Karpas-422 (cell line): ENCODE measurements at regions not wholly inside any gene's neighbourhood (a gene's known extent, or its start where the extent isn't known, plus 50 kb on each side); places are given as distances from the start of the nearest gene placed in this dataset.

Experiments used
- DNase-seq: peaks from one replicate; pipeline ENCODE4 v3.0.0-alpha.2; 2015
- H2AFZ ChIP-seq: fragments of 200-600 bp; sonication (generic); 2 replicates; pipeline ENCODE4 v1.6.1; 2014; ENCODE audit warnings: antibody characterized with exemption, low read length, mixed read lengths
- H3K27ac ChIP-seq: fragments of 200-600 bp; sonication (generic); 2 replicates; pipeline ENCODE4 v1.5.1; 2014; ENCODE audit warnings: mild to moderate bottlenecking, low read length, moderate library complexity
- H3K27me3 ChIP-seq: fragments of 200-600 bp; sonication (generic); 2 replicates; pipeline ENCODE4 v1.6.1; 2014; ENCODE audit warnings: low read length, mixed read lengths
- H3K36me3 ChIP-seq: fragments of 200-600 bp; sonication (generic); 2 replicates; pipeline ENCODE4 v1.6.1; 2014; ENCODE audit warnings: low read length, mixed read lengths; ENCODE audit not compliant: insufficient read depth
- H3K4me1 ChIP-seq: fragments of 200-600 bp; sonication (generic); 2 replicates; pipeline ENCODE4 v1.6.1; 2014; ENCODE audit warnings: mild to moderate bottlenecking, low read length, mixed read lengths
- H3K4me2 ChIP-seq: fragments of 200-600 bp; sonication (generic); 2 replicates; pipeline ENCODE4 v1.6.1; 2014; ENCODE audit warnings: low read length, low read depth, mild to moderate bottlenecking; ENCODE audit not compliant: poor library complexity, severe bottlenecking
- H3K4me3 ChIP-seq: fragments of 200-600 bp; sonication (generic); 2 replicates; pipeline ENCODE4 v1.5.1; 2014; ENCODE audit warnings: mild to moderate bottlenecking, antibody characterized with exemption, low read length, mixed read lengths
- H3K79me2 ChIP-seq: fragments of 200-600 bp; sonication (generic); 2 replicates; pipeline ENCODE4 v1.6.1; 2014; ENCODE audit warnings: mild to moderate bottlenecking, low read length, mixed read lengths
- H3K9ac ChIP-seq: fragments of 200-600 bp; sonication (generic); 2 replicates; pipeline ENCODE4 v1.6.0; 2014; ENCODE audit warnings: low read length
- H3K9me2 ChIP-seq: fragments of 200-600 bp; sonication (generic), shearing (Covaris generic); replicated peaks from 2 replicates; pipeline ENCODE4 v1.6.0; 2014; ENCODE audit warnings: mild to moderate bottlenecking, low read length, moderate library complexity; ENCODE audit not compliant: insufficient read depth
- H3K9me3 ChIP-seq: fragments of 300-700, 200-600 bp; sonication (generic); 2 replicates; pipeline ENCODE4 v1.6.1; 2014; ENCODE audit warnings: low read length, mixed read lengths
- H4K20me1 ChIP-seq: fragments of 200-600 bp; sonication (generic); 2 replicates; pipeline ENCODE4 v1.6.1; 2014; ENCODE audit warnings: mild to moderate bottlenecking, antibody characterized with exemption, low read length, low read depth; ENCODE audit not compliant: insufficient read depth

DNA sequence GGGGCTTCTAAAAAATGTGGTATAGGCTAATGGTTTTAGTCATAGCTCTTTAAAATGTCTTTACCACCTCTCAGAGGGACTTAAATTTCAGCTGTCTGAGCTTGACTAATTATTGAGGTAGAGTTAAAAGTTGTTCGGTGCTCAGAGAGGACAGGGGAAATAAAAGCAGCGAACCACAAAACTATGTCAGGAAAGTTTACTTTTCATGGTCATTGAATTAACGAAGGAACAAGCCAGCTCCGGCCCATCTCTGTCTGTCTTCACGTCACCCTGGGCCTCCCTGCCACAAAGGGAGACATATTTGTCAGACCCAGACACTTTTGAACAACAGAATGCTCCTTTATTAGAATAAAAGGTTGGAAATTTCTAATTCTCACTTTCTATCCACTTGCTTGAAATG is 98.8 kb upstream of the EFNA5 start:
- Histone ChIP-seq H3K27me3 (no peaks in the 10 kb centered on the region; the same call in 1 of the 2 replicates), H3K4me2 (no peak overlapping the region), H3K36me3 (no peaks in the 10 kb centered on the region), H4K20me1 (no peaks in the 10 kb centered on the region), H2AFZ (no peak overlapping the region), H3K4me1 (no peaks in the 10 kb centered on the region), H3K27ac (no peak overlapping the region), H3K9me3 (no peaks in the 10 kb centered on the region), H3K9ac (no peak overlapping the region), H3K4me3 (no peak overlapping the region), H3K79me2 (no peaks in the 10 kb centered on the region), H3K9me2 (no peaks in the 10 kb centered on the region)
- no peak for DNase-seq

DNA sequence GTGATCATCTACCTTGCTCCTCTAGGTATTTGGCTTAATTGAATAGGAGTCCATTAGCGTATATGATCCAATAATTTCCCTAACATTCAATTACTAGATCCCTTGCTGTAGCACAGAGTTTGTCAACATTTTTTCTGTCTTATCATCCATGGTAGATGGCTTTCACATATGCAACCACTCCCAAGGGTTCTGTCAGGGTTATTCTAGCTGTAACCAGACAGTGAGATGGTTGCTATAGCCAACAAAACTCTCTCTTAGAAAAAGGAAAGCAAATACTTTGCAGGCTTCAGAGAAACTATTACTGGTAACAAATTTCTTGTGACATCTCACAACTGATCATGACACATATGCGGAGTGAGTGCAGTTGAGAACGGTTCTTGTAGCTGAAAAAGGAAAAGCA is 96.2 kb upstream of the EFNA5 start:
- Histone ChIP-seq H3K27me3 (no peaks in the 10 kb centered on the region; the same call in 1 of the 2 replicates), H3K4me1 (no peaks in the 10 kb centered on the region), H3K27ac (no peak overlapping the region), H3K36me3 (no peaks in the 10 kb centered on the region), H3K4me3 (no peak overlapping the region), H3K9me3 (no peaks in the 10 kb centered on the region), H4K20me1 (no peaks in the 10 kb centered on the region), H3K9ac (no peak overlapping the region), H3K4me2 (no peak overlapping the region), H3K79me2 (no peaks in the 10 kb centered on the region), H2AFZ (no peak overlapping the region), H3K9me2 (no peaks in the 10 kb centered on the region)
- DNase-seq: no peak

DNA sequence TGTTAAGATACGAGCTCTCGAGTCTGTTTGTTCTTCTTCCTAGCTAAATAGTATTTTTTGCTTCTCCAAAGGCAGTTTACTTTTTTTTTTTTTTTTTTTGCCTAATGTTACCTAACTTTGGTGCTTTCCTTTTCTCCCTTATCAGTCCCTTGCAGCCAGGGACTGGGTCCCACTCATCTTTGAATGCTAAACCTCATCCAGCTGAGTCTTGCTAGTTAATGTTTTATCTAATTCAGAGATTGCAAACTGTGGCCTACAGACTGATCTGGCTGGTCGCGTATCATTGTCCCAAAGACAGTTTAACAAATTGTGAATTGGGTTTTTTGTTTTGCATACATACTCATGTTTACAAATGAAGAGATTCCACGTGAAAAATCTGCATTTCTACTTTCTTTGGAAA is 95.7 kb upstream of the EFNA5 start:
- DNase-seq: no peak
- H3K27me3 ChIP-seq: no peaks in the 10 kb centered on the region; the same call in 1 of the 2 replicates
- H3K4me1 ChIP-seq: no peaks in the 10 kb centered on the region
- no peaks in the 10 kb centered on the region for H3K9me3 ChIP-seq
- H3K27ac ChIP-seq: no peak overlapping the region
- H4K20me1 ChIP-seq: no peaks in the 10 kb centered on the region
- no peaks in the 10 kb centered on the region for H3K36me3 ChIP-seq
- H3K4me2 ChIP-seq: no peak overlapping the region
- H3K4me3 ChIP-seq: no peak overlapping the region
- no peak overlapping the region for H3K9ac ChIP-seq
- no peak overlapping the region for H2AFZ ChIP-seq
- H3K79me2 ChIP-seq: no peaks in the 10 kb centered on the region
- H3K9me2 ChIP-seq: no peaks in the 10 kb centered on the region

DNA sequence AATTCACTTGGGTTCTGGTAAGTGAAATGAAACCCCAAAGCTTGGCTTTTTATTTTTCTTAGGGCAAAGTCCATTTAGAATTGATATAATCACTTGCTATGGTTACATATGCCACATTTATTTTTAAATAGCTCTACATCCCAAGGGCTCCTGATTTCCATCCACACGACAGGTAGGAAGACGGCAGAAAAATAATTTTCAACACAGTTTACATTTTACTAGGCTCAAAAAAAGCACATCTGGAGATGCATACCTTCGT is 95.0 kb upstream of the EFNA5 start:
- H3K9me3 ChIP-seq: no peaks in the 10 kb centered on the region
- no peak overlapping the region for H3K4me3 ChIP-seq
- H3K4me1 ChIP-seq: no peaks in the 10 kb centered on the region
- H3K79me2 ChIP-seq: no peaks in the 10 kb centered on the region
- H3K9me2 ChIP-seq: no peaks in the 10 kb centered on the region
- no peak for DNase-seq
- no peak overlapping the region for H3K9ac ChIP-seq
- no peak overlapping the region for H2AFZ ChIP-seq
- H4K20me1 ChIP-seq: no peaks in the 10 kb centered on the region
- H3K27me3 ChIP-seq: no peaks in the 10 kb centered on the region; the same call in 1 of the 2 replicates
- no peak overlapping the region for H3K27ac ChIP-seq
- H3K4me2 ChIP-seq: no peak overlapping the region
- H3K36me3 ChIP-seq: no peaks in the 10 kb centered on the region

DNA sequence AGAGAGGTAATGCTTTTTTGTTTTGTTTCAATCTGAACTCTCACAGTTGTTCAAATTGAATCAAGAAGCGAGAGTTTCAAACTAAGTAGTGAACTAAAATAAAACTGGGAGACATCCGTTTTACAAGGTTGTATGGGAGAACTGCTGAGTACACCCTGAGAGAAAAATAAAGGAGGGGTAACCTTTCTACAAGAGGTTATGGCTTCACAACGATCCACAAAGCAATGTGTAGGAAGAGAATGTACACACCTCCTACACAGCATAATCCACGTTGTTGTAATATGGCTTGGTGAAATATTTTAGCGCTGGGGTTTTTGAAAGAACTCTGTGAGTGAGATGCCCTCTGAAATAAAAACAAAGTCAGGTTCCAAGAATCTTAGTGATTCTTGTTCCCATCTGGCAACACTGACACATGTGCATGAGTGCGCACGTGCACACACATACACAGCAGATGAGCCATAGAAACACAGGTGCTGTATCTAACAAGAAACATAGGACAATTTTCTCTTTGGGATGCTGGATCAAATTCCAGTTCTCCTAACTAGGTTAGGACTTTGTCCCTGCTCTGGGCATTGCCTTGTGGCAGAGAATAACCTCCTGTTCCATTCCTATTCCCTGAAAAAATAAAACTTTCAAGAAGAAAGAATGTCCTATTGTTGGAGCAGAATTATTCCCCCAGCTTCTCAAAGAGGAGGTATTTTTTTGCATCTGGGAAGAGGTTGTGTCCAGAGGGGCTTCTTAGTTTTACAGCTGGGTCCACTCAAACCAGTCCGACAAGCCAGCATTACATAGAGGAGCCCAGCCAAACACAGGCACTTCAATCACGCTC is 94.5 kb upstream of the EFNA5 start:
- H3K9me2 ChIP-seq: no peaks in the 10 kb centered on the region
- no peak overlapping the region for H2AFZ ChIP-seq
- no peak overlapping the region for H3K9ac ChIP-seq
- no peak overlapping the region for H3K4me2 ChIP-seq
- DNase-seq: no peak
- no peaks in the 10 kb centered on the region for H3K36me3 ChIP-seq
- no peaks in the 10 kb centered on the region for H3K79me2 ChIP-seq
- no peak overlapping the region for H3K27ac ChIP-seq
- H3K4me1 ChIP-seq: no peaks in the 10 kb centered on the region
- H4K20me1 ChIP-seq: no peaks in the 10 kb centered on the region
- no peaks in the 10 kb centered on the region; the same call in 1 of the 2 replicates for H3K27me3 ChIP-seq
- no peaks in the 10 kb centered on the region for H3K9me3 ChIP-seq
- no peak overlapping the region for H3K4me3 ChIP-seq

DNA sequence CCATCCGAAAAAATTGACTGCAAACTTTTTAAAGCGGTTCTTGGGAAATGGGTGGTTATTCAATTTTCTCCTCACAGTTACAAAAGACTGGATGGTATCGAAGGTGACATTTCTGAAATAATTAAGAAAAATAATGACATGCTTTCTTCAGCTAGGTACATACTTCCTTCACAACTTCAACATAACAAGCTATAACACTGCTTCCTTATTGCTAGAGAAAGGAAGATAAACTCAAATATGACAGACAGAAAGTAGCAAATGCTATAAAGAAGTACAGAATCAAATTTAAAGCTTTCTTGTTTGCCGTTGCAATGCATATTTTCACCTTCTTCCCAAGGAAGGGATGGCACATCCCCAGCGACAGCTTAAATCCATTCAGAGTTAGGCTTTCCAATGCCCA is 93.5 kb upstream of the EFNA5 start:
- no peaks in the 10 kb centered on the region for H4K20me1 ChIP-seq
- H3K4me3 ChIP-seq: no peak overlapping the region
- H3K36me3 ChIP-seq: no peaks in the 10 kb centered on the region
- no peaks in the 10 kb centered on the region for H3K4me1 ChIP-seq
- no peaks in the 10 kb centered on the region; the same call in 1 of the 2 replicates for H3K27me3 ChIP-seq
- no peaks in the 10 kb centered on the region for H3K9me3 ChIP-seq
- H3K9ac ChIP-seq: no peak overlapping the region
- H3K27ac ChIP-seq: no peak overlapping the region
- no peaks in the 10 kb centered on the region for H3K9me2 ChIP-seq
- H3K79me2 ChIP-seq: no peaks in the 10 kb centered on the region
- H2AFZ ChIP-seq: no peak overlapping the region
- DNase-seq: no peak
- no peak overlapping the region for H3K4me2 ChIP-seq

DNA sequence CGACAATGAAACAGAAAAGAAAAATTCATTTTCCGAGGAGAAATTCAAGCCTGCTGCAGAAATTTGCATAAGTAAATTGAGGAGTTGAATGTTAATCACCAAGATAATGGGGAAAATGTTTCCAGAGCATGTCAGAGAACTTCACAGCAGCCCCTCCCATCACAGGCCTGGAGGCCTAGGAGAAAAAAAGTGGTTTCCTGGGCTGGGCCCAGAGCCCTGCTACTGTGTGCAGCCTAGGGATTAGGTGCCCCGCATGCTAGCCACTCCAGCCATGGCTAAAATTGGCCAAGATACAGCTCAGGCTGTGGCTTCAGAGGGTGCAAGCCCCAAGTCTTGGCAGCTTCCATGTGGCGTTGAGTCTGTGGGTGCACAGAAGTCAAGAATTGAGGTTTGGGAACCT is 82.7 kb upstream of the EFNA5 start:
- Histone ChIP-seq H4K20me1 (no peaks in the 10 kb centered on the region), H3K36me3 (no peaks in the 10 kb centered on the region), H3K79me2 (no peaks in the 10 kb centered on the region), H3K9me3 (no peaks in the 10 kb centered on the region), H3K9ac (no peak overlapping the region), H3K9me2 (no peaks in the 10 kb centered on the region), H3K27me3 (no peaks in the 10 kb centered on the region), H3K4me1 (no peaks in the 10 kb centered on the region), H3K4me2 (no peak overlapping the region), H3K27ac (no peak overlapping the region), H3K4me3 (no peak overlapping the region), H2AFZ (no peak overlapping the region)
- DNase-seq: no peak

DNA sequence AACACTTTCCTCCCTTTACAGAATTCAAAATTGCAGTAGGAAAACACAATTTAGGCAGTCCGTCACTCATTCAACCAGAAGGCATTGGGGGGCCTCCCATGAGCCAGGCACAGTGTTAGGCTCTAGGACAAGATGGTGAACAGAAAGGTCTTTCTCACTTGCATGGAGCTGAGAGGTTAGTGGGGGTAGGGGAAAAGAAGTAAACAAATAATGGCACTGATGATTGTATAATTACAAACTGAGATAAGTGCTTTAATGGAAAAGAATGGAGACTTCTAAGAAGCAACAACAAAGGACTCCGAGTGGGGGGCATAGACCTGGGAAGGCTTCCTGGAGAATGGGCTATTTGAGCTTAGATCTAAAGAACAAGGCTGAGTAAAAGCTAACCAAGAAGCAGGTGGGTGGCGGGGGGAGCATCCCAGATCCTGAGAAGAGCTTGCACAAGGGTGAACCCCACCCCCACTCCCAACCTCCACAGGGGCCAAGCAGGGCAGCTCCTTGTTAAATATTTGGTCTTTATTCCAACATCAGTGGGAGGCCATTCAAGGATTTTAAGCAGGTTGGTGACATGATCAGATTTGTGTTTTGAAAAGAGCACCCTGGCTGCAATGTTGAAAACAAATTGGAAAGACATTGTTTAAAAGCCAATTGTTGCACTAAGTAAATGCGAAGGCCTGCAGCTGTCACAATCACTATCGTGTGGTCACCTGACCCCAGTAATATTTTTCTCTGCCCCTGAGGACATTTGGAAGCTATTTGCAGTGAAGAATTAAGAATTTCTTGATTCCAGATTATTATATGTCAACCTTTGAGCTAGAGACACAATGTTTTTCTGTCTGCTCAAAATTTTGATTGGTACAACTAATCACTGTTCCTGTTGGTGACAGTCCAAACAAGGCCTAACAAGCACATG is 73.9 kb upstream of the EFNA5 start:
- H4K20me1 ChIP-seq: no peaks in the 10 kb centered on the region
- H3K9me3 ChIP-seq: no peaks in the 10 kb centered on the region
- no peak overlapping the region for H3K4me3 ChIP-seq
- no peak overlapping the region for H3K4me2 ChIP-seq
- H3K27ac ChIP-seq: no peak overlapping the region
- no peak overlapping the region for H2AFZ ChIP-seq
- peaks cover 3% of the 10 kb centered on the region; the same call in 1 of the 2 replicates for H3K9me2 ChIP-seq
- no peak for DNase-seq
- no peaks in the 10 kb centered on the region for H3K4me1 ChIP-seq
- H3K27me3 ChIP-seq: no peaks in the 10 kb centered on the region
- no peaks in the 10 kb centered on the region for H3K36me3 ChIP-seq
- H3K9ac ChIP-seq: no peak overlapping the region
- H3K79me2 ChIP-seq: no peaks in the 10 kb centered on the region
